ENCODE measurements at regions not wholly inside any gene's neighbourhood (a gene's known extent, or its start where the extent isn't known, plus 50 kb on each side); places are given as distances from the start of the nearest gene placed in this dataset.

GRCh38 chr13:109329175-109329574, 457.2 kb downstream of the IRS2 start:
- no peak for DNase-seq
- intact Hi-C loops (cut with micrococcal nuclease) = no loop called here
- no peaks in the 10 kb centered on the region for H3K4me1 Mint-ChIP-seq
- H3K9me3 Mint-ChIP-seq = peaks cover 0 to 5% (median 1%) of the 10 kb centered on the region in 7 donors
- WGBS (ENCODE audit: insufficient coverage) = 100% methylated on average over 2 of the region's 4 CpGs
- Histone ChIP-seq H3K36me3 (replicated peaks in 1 of 2; ENCODE audit: control insufficient read depth in 1 of 2, insufficient read depth in 2 of 2, low read length in 2 of 2) (no peaks in the 10 kb centered on the region), H3K79me2 (ENCODE audit: insufficient read depth, low read length) (no peaks in the 10 kb centered on the region), H3K9me3 (replicated peaks in 1 of 2; ENCODE audit: control insufficient read depth in 1 of 2, insufficient read depth in 1 of 2, low read length in 2 of 2) (no peaks in the 10 kb centered on the region), H3K4me3 (replicated peaks in 1 of 3; ENCODE audit: low read depth in 2 of 3, low read length in 3 of 3) (no peak overlapping the region), H3K9ac (ENCODE audit: insufficient read depth, low read length, poor library complexity, severe bottlenecking) (no peak overlapping the region), H3K4me1 (ENCODE audit: control insufficient read depth in 1 of 2, insufficient read depth in 2 of 2, low read length in 2 of 2) (no peaks in the 10 kb centered on the region), H4K20me1 (ENCODE audit: insufficient read depth, low read length) (no peaks in the 10 kb centered on the region), H3K4me2 (replicated peaks; ENCODE audit: extremely low read depth, low read length, poor library complexity, severe bottlenecking) (no peak overlapping the region), H3K27ac (ENCODE audit: low read depth in 1 of 2, low read length in 2 of 2) (no peak overlapping the region), H2AFZ (ENCODE audit: insufficient read depth, low read depth, low read length, poor library complexity, severe bottlenecking) (no peak overlapping the region), H3K27me3 (ENCODE audit: control insufficient read depth in 2 of 2, insufficient read depth in 2 of 2, low read length in 2 of 2) (peaks cover 0 to 3% of the 10 kb centered on the region in 2 donors)
- H3K27ac Mint-ChIP-seq = no peak overlapping the region
- no peak overlapping the region for H3K4me3 Mint-ChIP-seq
- peaks cover 3 to 6% (median 6%) of the 10 kb centered on the region in 3 donors for H3K27me3 Mint-ChIP-seq (ENCODE audit: low read depth in 3 of 3)
- no peak for TF ChIP-seq CTCF (IDR thresholded peaks at IDR 0.05)
- no peaks in the 10 kb centered on the region for H3K36me3 Mint-ChIP-seq

- Histone ChIP-seq H3K36me3 (replicated peaks in 1 of 2; ENCODE audit: control insufficient read depth in 1 of 2, insufficient read depth in 2 of 2, low read length in 2 of 2) (no peaks in the 10 kb centered on the region), H3K9ac (ENCODE audit: insufficient read depth, low read length, poor library complexity, severe bottlenecking) (no peak overlapping the region), H3K4me2 (replicated peaks; ENCODE audit: extremely low read depth, low read length, poor library complexity, severe bottlenecking) (no peak overlapping the region), H3K27ac (ENCODE audit: low read depth in 1 of 2, low read length in 2 of 2) (no peak overlapping the region), H3K27me3 (ENCODE audit: control insufficient read depth in 2 of 2, insufficient read depth in 2 of 2, low read length in 2 of 2) (no peaks in the 10 kb centered on the region), H3K4me1 (ENCODE audit: control insufficient read depth in 1 of 2, insufficient read depth in 2 of 2, low read length in 2 of 2) (no peaks in the 10 kb centered on the region), H3K79me2 (ENCODE audit: insufficient read depth, low read length) (no peaks in the 10 kb centered on the region), H3K9me3 (replicated peaks in 1 of 2; ENCODE audit: control insufficient read depth in 1 of 2, insufficient read depth in 1 of 2, low read length in 2 of 2) (no peaks in the 10 kb centered on the region), H2AFZ (ENCODE audit: insufficient read depth, low read depth, low read length, poor library complexity, severe bottlenecking) (no peak overlapping the region), H4K20me1 (ENCODE audit: insufficient read depth, low read length) (no peaks in the 10 kb centered on the region), H3K4me3 (replicated peaks in 1 of 3; ENCODE audit: low read depth in 2 of 3, low read length in 3 of 3) (no peak overlapping the region)
- WGBS (ENCODE audit: insufficient coverage) = 100% methylated on average over 4 of the region's 9 CpGs
- intact Hi-C loops (cut with micrococcal nuclease) = no loop called here
- peaks cover 0 to 11% (median 2%) of the 10 kb centered on the region in 7 donors for H3K9me3 Mint-ChIP-seq
- no peak for TF ChIP-seq CTCF (IDR thresholded peaks at IDR 0.05)
- no peak for DNase-seq
- no peaks in the 10 kb centered on the region for H3K4me1 Mint-ChIP-seq
- H3K36me3 Mint-ChIP-seq = no peaks in the 10 kb centered on the region
- H3K27ac Mint-ChIP-seq = no peak overlapping the region
- no peak overlapping the region for H3K4me3 Mint-ChIP-seq
- H3K27me3 Mint-ChIP-seq (ENCODE audit: low read depth in 3 of 3) = peaks cover 2 to 6% (median 5%) of the 10 kb centered on the region in 3 donors
These were observed 459.8 kb downstream of the IRS2 start for GRCh38 chr13:109326601-109327000.

Data from CD14-positive monocyte (primary cell).